HG02852 (cell line): ENCODE measurements at regions not wholly inside any gene's neighbourhood (a gene's known extent, or its start where the extent isn't known, plus 50 kb on each side); places are given as distances from the start of the nearest gene placed in this dataset.

ENCODE experiments used
- ATAC-seq: cut with Tn5 transposase; IDR thresholded peaks from one replicate; pipeline ENCODE4 v1.9.1; 2021; ENCODE audit warnings: mild to moderate bottlenecking, moderate library complexity; ENCODE audit not compliant: unreplicated experiment

GRCh38 chr4:112031712-112032328 lies 113.4 kb upstream of the FAM241A start:
- ATAC-seq: no peak

DNA sequence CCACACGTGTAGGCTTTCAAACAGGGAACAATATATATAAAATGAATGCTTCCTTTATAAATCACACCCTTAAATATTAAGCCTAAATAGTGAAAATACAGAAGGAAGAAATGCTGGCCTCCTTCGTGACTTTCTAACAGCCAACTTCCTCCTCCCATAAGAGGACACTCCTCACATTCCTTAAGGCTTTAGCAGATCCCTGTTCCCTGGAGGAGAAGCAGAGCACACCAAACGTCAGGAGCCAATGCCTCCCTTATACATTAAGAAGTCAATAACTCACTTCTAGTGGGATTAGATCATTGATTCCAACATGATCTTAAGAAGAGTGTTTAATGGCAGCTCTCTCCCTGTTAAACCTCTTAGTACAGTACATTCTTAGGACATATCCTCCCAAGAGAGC lies 108.4 kb upstream of the FAM241A start:
- ATAC-seq: no peak

DNA sequence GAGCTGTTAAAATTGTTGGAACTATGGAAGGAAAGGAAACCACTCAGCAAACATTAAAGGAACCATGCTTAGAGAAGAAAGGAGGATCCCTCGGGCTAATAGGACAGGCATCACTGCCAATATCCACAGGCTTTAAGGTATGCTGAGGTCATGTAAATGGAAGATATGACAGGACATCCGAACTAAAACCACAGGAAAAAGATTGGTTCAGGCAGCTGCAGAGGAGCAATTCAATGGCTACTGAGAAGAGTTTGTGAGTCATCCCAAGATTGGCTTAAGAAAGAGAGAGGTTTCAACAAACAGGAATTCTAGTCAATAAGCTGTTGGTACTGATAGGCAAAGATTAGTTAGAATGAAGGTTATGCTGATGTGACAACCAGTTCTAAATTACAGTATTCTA lies 106.4 kb upstream of the FAM241A start:
- no peak for ATAC-seq

- ATAC-seq: peak; percentile 95
These were observed 96.1 kb upstream of the FAM241A start for GRCh38 chr4:112049119-112049518.

DNA sequence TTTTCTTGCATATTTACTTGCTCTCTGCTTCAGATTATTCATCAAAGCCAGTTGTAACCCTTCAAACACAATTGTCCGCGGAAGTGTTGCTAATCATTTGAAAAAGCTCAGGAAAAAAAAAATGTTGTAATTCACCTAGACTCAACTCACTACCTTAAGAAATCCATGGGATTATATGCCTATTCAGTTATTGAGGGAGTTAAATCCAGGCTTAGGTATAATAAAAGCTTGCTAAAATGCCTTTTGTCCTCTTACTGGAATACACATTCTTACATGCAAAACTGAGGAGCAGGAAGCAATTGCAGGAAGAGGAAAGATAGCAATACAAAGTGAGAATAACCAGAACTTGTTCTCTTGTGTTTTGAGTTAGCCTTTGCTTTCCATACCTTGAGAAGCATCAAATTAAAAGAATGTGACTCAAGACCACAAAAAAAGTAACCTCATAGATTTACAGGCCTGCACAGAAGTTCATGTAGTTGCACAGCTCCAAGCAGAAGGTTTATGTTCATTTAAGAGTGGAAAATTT lies 91.4 kb upstream of the FAM241A start:
- no peak for ATAC-seq

- peak; percentile 62 for ATAC-seq
These were observed 90.2 kb upstream of the FAM241A start for GRCh38 chr4:112055100-112055499.

- ATAC-seq: no peak
These were observed 87.8 kb upstream of the FAM241A start for GRCh38 chr4:112057470-112057869.

DNA sequence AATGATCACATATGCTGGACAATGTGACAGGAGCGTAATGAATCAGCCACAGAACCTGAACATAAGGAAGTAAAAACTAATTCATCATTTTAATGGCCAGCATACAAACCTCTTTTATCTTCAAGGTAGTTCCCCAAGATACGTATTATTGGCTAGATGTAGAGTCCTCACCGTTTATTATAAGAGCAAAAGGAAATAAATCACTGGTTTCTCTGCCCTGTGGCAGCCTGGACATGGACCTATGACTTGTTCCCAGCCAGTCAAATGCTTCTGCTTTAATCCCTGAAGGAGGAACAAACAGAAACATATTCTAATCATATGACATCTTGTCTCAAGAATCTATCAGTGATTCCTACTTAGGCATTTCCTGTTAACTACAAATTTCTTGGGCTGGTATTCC lies 86.8 kb upstream of the FAM241A start:
- no peak for ATAC-seq

- ATAC-seq: no peak
These were observed 85.0 kb upstream of the FAM241A start for GRCh38 chr4:112060212-112060611.

DNA sequence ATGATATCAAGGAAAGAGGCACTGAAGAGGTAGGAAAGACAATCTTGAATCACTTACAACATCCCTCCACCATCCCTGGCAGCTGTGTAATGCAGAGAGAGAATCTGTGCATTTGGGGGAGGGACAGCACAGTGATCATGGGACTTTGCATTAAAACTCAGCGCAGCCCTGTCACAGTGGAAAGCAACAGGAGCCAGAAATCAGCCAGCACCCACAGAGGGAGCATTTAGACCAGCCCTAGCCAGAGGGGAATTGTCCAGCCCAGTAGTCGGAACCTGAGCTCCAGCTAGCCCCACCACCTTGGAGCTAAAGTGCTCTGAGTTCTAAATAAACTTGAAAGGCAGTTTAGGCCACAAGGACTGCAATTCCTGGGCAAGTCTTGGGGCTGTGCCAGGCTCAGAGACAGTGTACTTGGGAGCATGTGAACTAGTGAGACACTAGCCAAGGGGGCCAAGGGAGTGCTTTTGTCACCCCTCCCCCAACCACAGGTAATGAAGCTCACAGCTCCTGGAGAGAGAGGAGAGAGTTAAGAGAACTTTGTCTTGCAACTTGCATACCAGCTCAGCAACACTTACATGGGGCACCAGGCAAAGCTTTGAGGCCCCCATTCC lies 83.9 kb upstream of the FAM241A start:
- no peak for ATAC-seq

- ATAC-seq: no peak
These were observed 82.0 kb upstream of the FAM241A start for GRCh38 chr4:112063260-112063659.

DNA sequence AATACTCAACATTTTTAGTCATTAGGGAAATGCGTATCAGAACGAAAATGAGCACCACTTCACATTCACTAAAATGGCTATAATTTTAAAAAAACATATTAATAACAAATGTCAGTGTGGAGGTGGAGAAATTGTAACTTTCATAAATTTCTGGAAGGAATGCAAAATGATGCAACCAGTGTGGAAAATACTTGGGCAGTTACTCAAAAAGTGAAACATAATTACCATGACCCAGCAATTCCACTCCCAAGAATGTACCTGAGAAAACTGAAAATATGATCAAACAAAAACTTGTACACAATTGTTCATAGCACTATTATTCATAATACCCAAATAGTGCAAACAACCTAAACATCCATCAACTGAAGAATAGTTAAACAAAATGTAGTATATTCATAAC lies 76.1 kb upstream of the FAM241A start:
- no peak for ATAC-seq

- ATAC-seq: no peak
These were observed 72.1 kb upstream of the FAM241A start for GRCh38 chr4:112073181-112073580.

GRCh38 chr4:112075129-112075753 lies 70.0 kb upstream of the FAM241A start:
- peak; percentile 87 for ATAC-seq

DNA sequence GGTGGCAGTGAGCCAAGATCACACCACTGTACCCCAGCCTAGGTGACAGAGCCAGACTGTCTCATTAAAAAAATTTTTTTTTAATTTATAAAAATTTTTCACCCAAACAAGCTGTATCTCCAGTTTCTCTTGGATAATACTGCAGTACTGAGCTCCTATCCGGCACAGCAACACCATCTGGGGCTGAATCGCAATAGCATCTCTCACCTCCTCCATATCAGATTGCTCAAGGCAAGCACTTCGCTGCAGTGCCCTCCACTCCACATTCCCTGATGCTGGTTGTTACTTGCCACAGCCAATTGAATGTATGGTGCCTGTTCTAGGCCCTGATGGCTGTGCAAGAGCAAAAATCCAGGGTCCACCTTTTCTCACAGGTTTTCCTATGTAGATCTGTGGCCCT lies 69.3 kb upstream of the FAM241A start:
- ATAC-seq: no peak

DNA sequence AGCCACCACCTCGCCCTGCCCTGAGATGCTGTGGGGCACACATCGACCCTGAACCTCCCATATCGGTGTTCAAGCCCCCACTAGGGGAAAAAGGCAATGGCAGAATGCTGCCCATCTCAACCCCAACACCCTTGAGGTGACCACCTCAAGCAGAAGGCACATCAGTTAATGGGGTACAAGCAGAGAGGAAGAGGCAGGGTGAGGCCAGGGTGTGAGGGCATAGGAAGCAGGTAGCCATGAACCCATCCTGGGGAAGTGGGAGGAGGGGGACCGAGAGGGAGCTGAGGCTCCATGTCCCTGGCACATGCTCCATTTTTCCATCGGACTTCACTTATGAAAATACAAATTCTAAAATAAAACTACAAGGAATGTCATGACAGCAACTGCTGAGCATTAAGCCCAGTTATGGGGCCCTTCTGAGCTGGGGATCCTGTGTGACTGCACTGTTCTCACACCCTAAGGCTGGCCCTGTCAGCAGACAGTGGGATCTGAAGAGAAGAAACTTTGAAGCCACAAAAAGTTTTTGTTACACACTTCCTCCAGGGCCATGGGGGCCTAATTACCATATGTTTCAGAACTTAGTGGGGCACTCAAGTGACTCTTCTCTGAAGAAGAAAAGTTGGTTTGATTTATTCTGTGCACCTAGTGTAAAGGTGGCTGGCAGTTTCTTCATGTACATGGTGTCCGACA lies 68.2 kb upstream of the FAM241A start:
- peak; percentile 49 for ATAC-seq

- ATAC-seq: no peak
These were observed 67.5 kb upstream of the FAM241A start for GRCh38 chr4:112077743-112078142.

- ATAC-seq: no peak
These were observed 62.2 kb upstream of the FAM241A start for GRCh38 chr4:112082954-112083586.

- no peak for ATAC-seq
These were observed 61.5 kb upstream of the FAM241A start for GRCh38 chr4:112083587-112084347.
